Ectodermal cell (in vitro differentiated cells): ENCODE measurements at regions not wholly inside any gene's neighbourhood (a gene's known extent, or its start where the extent isn't known, plus 50 kb on each side); places are given as distances from the start of the nearest gene placed in this dataset.

Experiments
- H3K27ac ChIP-seq: 2 replicates; pipeline ENCODE4 v1.7.0; 2013; ENCODE audit warnings: mild to moderate bottlenecking, low read depth, low read length; ENCODE audit not compliant: insufficient read depth, poor library complexity, severe bottlenecking
- H3K27me3 ChIP-seq: 2 replicates; pipeline ENCODE4 v1.7.0; 2013; ENCODE audit warnings: mild to moderate bottlenecking, low read length; ENCODE audit not compliant: insufficient read depth, control insufficient read depth, poor library complexity, severe bottlenecking
- H3K36me3 ChIP-seq: one replicate; pipeline ENCODE4 v1.7.0; 2013; ENCODE audit warnings: low read length; ENCODE audit not compliant: control insufficient read depth, insufficient read depth
- H3K4me1 ChIP-seq: one replicate; pipeline ENCODE4 v1.7.0; 2013; ENCODE audit warnings: low read length; ENCODE audit not compliant: control insufficient read depth, insufficient read depth
- H3K4me3 ChIP-seq: 2 replicates; pipeline ENCODE4 v1.7.0; 2013; ENCODE audit warnings: low read depth, low read length, control low read depth; ENCODE audit not compliant: insufficient read depth
- H3K9me3 ChIP-seq: 2 replicates; pipeline ENCODE4 v1.7.0; 2013; ENCODE audit warnings: mild to moderate bottlenecking, low read length, moderate library complexity; ENCODE audit not compliant: control insufficient read depth
- WGBS, 2 experiments: methylation state at CpG; one replicate each; pipeline ENCODE4 v1.1.7; 2013; ENCODE audit warnings: missing lambda C conversion rate in 2 of 2; 5-methylcytosine and 5-hydroxymethylcytosine counted together

DNA sequence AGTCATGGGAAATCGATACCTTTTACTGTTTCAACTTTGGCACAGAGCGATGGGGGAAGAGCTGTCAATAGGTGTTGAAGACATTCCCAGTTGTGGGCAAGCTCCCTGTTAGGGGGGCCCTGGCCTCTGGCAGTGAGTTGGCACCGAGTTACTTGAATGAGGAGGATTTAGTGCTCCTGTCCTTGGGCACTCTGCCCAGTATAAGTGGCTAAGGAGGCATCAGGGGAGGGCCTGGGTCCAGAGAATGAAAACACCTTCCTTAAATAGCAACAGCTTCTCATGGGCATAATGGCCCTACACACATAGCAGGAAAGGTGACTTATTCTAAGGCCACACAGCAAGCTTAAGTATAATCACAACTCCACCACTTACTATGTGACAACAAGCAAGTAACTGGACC is 664.4 kb downstream of the PTPRU start:
- Histone ChIP-seq H3K36me3 (no peaks in the 10 kb centered on the region), H3K27ac (no peak overlapping the region), H3K9me3 (no peaks in the 10 kb centered on the region), H3K4me3 (no peak overlapping the region), H3K27me3 (no peaks in the 10 kb centered on the region), H3K4me1 (peaks cover 6% of the 10 kb centered on the region)
- WGBS, 2 experiments: 89 to 96% methylated on average over 3 of the region's 3 CpGs

DNA sequence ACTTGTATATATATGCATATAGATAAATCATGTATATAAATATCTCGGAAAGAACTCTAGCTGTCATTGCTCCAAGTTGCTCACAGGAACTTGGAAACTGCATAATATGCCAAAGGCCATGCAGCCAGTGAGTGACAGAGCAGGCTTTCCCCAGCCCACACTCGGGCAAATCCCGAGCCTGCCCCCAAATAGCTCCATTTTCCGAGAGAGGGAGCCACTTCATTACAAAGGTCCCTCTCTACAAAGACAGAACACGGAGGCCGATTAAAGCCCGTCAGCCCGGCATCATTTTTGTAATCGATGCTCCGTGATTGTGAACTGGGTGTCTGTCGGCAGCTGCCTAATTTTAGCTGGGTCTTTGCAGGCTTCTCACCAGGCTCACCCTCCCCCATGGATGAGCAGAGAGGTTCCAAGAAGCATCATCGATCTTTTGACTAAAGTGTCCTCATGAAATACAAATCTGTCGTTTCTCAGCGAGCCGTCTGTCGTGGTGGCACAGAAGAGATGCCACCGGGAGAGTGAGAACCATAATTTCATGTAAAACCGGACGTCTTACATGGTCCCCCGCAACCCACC is 663.9 kb downstream of the PTPRU start:
- 76% methylated on average over 20 of the region's 20 CpGs for WGBS, 2 experiments
- Histone ChIP-seq H3K27ac (no peak overlapping the region), H3K9me3 (no peaks in the 10 kb centered on the region), H3K4me1 (peaks cover 6% of the 10 kb centered on the region), H3K36me3 (no peaks in the 10 kb centered on the region), H3K27me3 (no peaks in the 10 kb centered on the region), H3K4me3 (no peak overlapping the region)

DNA sequence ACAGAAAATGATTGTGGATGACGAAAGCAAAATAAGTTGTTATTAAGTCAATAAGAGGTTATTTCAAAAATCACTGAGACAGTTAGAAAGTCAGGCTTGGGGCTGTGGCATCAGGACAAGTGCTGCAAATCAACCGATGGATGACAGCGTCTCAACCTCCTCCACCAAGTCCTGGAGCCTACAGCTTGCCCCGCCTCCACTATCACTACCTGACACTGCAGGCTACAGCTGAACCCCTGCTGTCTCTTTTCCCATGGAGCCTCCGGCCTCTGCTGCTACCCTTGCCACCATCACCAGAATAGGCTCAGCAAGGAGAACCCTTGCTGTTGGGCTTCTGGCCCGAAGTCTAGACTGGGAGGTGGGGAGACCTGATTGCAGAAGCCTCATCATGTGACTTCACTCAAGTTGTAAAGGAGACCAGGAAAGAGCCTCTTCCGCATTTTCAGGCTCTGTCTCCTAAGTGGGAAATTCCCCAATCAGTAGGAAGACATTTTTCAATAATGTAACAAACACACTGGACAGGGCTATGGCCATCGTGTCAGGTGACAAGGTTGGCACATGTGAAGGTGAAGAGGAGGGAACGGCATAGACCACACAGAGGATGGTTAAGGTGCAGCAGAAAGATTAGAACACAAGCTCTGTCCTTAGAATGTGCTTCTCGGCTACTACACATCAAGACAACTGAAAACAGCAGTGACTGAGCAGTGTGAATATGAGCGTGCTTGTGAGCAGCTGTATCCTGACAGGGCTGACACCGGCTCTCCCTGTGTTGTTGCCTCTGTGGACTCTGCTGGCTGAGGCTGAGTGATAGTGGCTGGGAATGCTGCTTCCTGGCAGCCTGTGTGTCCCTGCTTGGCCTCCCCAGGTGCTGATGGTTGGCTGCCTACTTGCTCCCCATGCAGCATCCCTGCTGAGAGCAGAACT is 660.7 kb downstream of the PTPRU start:
- no peaks in the 10 kb centered on the region for H3K9me3 ChIP-seq
- no peaks in the 10 kb centered on the region for H3K36me3 ChIP-seq
- H3K27ac ChIP-seq: no peak overlapping the region
- WGBS, 2 experiments: 76 to 77% methylated on average over 12 of the region's 12 CpGs
- H3K27me3 ChIP-seq: no peaks in the 10 kb centered on the region
- H3K4me1 ChIP-seq: peaks cover 6% of the 10 kb centered on the region
- H3K4me3 ChIP-seq: no peak overlapping the region

DNA sequence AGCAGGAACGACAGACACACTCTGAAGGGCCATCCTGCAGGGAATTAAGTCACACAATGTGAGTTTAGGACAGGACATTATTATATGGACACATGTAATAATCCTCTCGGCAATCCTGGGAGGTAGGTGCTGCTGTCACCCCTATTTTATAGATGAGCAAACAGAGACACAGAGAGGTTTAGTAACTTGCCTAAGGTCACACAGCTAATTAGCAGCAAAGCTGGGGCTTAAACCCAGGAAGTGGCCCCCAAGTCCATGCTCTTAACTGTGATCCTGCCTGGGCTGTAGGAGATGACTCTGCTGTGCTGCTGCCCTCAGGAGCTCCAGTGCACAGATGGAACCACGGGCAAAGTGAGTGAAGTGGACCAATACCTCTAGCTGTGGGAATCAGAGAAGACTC is 660.0 kb downstream of the PTPRU start:
- no peaks in the 10 kb centered on the region for H3K27me3 ChIP-seq
- no peaks in the 10 kb centered on the region for H3K36me3 ChIP-seq
- no peaks in the 10 kb centered on the region for H3K9me3 ChIP-seq
- no peak overlapping the region for H3K4me3 ChIP-seq
- H3K4me1 ChIP-seq: peaks cover 2% of the 10 kb centered on the region
- WGBS, 2 experiments: 89 to 95% methylated on average over 3 of the region's 3 CpGs
- H3K27ac ChIP-seq: no peak overlapping the region

DNA sequence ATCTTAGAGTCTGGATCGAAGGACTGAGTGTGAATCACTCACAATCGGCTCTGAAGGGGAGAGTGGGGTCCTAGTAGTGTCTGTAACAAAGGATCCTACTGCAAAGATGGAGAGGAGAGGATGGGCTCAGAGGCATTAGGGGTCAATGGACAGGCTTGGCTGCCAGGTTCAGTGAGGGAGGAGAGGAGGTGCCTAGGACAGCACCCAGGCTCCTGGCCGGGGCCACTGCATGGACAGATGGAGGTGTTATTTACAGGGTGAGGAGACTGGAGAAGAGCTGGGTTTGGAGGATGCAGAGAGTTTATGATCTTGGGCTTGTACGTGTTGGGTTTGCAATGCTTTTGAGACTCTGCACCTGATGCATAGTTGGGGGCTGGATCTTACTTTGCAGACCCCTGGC is 658.9 kb downstream of the PTPRU start:
- 95 to 96% methylated on average over 4 of the region's 4 CpGs for WGBS, 2 experiments
- no peak overlapping the region for H3K4me3 ChIP-seq
- no peaks in the 10 kb centered on the region for H3K27me3 ChIP-seq
- H3K9me3 ChIP-seq: no peaks in the 10 kb centered on the region
- H3K36me3 ChIP-seq: no peaks in the 10 kb centered on the region
- no peaks in the 10 kb centered on the region for H3K4me1 ChIP-seq
- no peak overlapping the region for H3K27ac ChIP-seq

DNA sequence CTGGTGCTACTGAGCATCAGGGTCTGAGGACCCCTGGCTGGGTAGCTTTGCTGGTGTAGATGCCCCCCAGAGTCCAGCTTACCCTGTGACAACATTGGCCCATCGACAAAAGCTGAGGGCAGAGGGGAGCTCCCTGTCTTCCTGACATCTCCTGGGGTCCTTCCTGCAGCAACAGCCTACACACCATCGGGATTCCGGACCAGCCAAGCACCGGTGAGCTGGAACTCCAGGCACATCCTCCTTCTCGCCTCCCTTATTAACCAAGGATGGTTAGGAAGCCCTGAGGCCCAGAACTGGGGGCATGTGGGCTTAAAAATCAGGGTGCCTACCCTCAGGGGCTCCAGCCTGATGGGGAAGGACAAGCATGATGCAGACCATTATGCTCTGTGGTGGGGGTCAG is 658.0 kb downstream of the PTPRU start:
- Histone ChIP-seq H3K27me3 (no peaks in the 10 kb centered on the region), H3K9me3 (no peaks in the 10 kb centered on the region), H3K4me3 (no peak overlapping the region), H3K4me1 (no peaks in the 10 kb centered on the region), H3K27ac (no peak overlapping the region), H3K36me3 (no peaks in the 10 kb centered on the region)
- 91 to 95% methylated on average over 5 of the region's 5 CpGs for WGBS, 2 experiments

DNA sequence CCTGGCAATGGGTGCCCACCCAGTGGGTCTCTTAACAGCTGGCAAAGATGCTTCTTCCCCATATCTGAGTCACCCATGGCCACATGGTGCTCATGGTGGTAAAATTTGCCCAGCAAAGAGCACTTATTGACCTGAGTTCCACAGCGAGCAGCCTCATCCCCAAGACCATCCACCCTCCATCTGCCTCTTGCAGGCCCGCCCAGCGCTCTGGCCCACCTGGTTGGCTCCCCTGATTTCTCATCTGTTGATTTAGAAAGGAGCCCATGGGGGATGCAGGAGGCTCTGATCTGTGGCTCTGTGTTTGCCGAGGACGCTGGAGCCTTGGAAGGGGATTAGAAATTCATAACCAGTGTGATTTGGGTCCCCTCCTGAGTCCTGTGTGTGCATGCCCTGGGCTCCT is 657.5 kb downstream of the PTPRU start:
- 86 to 95% methylated on average over 5 of the region's 5 CpGs for WGBS, 2 experiments

DNA sequence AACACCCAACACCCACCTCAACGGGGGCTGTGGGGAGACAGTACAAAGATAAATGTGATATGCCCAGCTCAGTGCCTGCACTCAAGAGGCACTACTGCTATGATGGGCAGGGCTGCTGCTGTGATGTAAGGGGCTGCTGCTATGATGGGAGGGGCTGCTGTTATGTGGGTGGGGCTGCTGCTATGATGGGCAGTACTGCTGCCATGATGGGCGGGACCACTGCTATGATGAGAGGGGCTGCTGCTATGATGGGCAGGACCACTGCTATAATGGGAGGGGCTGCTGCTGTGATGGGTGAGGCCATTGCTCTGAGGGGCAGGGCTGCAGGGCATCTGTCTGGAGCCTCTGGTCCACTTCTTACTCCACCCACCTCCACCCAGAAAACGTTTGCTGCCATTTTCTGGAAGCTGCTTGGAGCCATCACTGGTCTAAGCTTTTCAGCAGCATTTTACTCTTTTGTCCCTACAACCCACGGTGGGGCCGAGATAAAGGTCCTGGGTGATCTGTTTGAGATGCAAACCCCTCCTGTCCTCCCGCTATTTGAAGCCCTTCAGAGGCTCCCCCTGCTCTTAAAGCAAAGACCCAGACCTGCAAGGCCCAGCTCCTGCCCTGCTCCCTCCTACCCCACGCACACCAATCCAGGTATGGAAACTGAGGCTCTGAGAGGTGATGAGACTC is 656.9 kb downstream of the PTPRU start:
- H3K27ac ChIP-seq: no peak overlapping the region
- no peaks in the 10 kb centered on the region for H3K9me3 ChIP-seq
- H3K27me3 ChIP-seq: no peaks in the 10 kb centered on the region
- no peaks in the 10 kb centered on the region for H3K4me1 ChIP-seq
- H3K36me3 ChIP-seq: no peaks in the 10 kb centered on the region
- 78% methylated on average over 7 of the region's 7 CpGs for WGBS, 2 experiments
- no peak overlapping the region for H3K4me3 ChIP-seq

More for the DNA sequence above, 657.5 kb downstream of the PTPRU start:
- no peaks in the 10 kb centered on the region for H3K36me3 ChIP-seq
- no peak overlapping the region for H3K4me3 ChIP-seq
- no peaks in the 10 kb centered on the region for H3K9me3 ChIP-seq
- H3K27me3 ChIP-seq: no peaks in the 10 kb centered on the region
- H3K4me1 ChIP-seq: no peaks in the 10 kb centered on the region
- no peak overlapping the region for H3K27ac ChIP-seq

DNA sequence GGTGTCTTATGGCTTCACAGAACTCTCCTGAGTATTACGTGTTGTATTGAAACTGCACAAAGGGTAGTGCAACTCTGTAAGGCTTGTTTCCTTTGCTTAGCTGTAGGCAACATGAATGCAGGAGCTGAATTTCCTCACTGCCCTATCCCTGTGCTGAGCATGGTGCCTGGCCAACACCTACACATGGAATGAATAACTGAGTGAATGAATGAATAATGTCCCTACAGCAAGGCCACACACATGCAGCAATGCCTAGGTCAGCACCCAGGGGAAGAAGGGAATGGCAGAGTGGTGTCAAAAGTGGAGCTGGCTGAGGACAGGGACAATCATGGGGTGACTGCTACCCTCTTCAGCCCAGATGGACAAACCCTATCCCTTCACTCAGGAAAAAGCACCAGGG is 655.9 kb downstream of the PTPRU start:
- Histone ChIP-seq H3K27me3 (no peaks in the 10 kb centered on the region), H3K27ac (no peak overlapping the region), H3K36me3 (no peaks in the 10 kb centered on the region), H3K4me3 (no peak overlapping the region), H3K4me1 (no peaks in the 10 kb centered on the region), H3K9me3 (no peaks in the 10 kb centered on the region)
- WGBS, 2 experiments: 93 to 94% methylated on average over 1 of the region's 1 CpG
